ENCODE measurements at regions not wholly inside any gene's neighbourhood (a gene's known extent, or its start where the extent isn't known, plus 50 kb on each side); places are given as distances from the start of the nearest gene placed in this dataset.

- H3K4me3 Mint-ChIP-seq = no peak overlapping the region
Measured at GRCh38 chr5:166910995-166911394, 1380.5 kb upstream of the WWC1 start.

GRCh38 chr5:166916021-166916420, 1375.4 kb upstream of the WWC1 start:
- H3K27me3 Mint-ChIP-seq = no peaks in the 10 kb centered on the region
- POLR2A ChIA-PET = no interaction called here

More at GRCh38 chr5:166910995-166911394, 1380.5 kb upstream of the WWC1 start:
- POLR2A ChIA-PET = no interaction called here
- DNase-seq (no peak), ATAC-seq (ENCODE audit: low read depth) (no peak)
- intact Hi-C loops (cut with micrococcal nuclease) = no loop called here
- H3K9me3 ChIP-seq (ENCODE audit: control extremely low read depth in 1 of 3, control insufficient read depth in 2 of 3, insufficient read depth in 1 of 3, low read length in 2 of 3) = peaks cover 0 to 3% (median 0%) of the 10 kb centered on the region in 3 donors
- no peak overlapping the region for H3K4me3 ChIP-seq (ENCODE audit: control extremely low read depth in 1 of 5, extremely low read depth in 1 of 5, insufficient read depth in 1 of 5, low read depth in 2 of 5, low read length in 4 of 5)
- no peaks in the 10 kb centered on the region for H3K36me3 ChIP-seq (replicated peaks in 1 of 2; ENCODE audit: control extremely low read depth in 1 of 2, control insufficient read depth in 1 of 2, extremely low read depth in 1 of 2, insufficient read depth in 2 of 2, low read length in 1 of 2)
- H4K20me1 ChIP-seq (ENCODE audit: control insufficient read depth, insufficient read depth, low read length, poor library complexity, severe bottlenecking) = no peaks in the 10 kb centered on the region
- CTCF ChIA-PET = no interaction called here
- H3K4me1 ChIP-seq (ENCODE audit: control insufficient read depth in 2 of 2, insufficient read depth in 2 of 2, low read length in 2 of 2) = no peaks in the 10 kb centered on the region
- no peak overlapping the region for H2AFZ ChIP-seq (ENCODE audit: insufficient read depth, low read depth, low read length, poor library complexity, severe bottlenecking)
- no peak overlapping the region for H3K4me2 ChIP-seq (replicated peaks; ENCODE audit: low read depth, low read length, poor library complexity, severe bottlenecking)
- Mint-ChIP-seq H3K4me1 (no peaks in the 10 kb centered on the region), H3K27me3 (no peaks in the 10 kb centered on the region), H3K9me3 (ENCODE audit: insufficient read depth) (no peaks in the 10 kb centered on the region), H3K27ac (no peak overlapping the region)
- no peaks in the 10 kb centered on the region for H3K79me2 ChIP-seq (ENCODE audit: control insufficient read depth, insufficient read depth, low read length)
- H3K27me3 ChIP-seq (replicated peaks in 1 of 4; ENCODE audit: control extremely low read depth in 1 of 4, control insufficient read depth in 3 of 4, insufficient read depth in 4 of 4, low read length in 3 of 4) = no peaks in the 10 kb centered on the region
- WGBS (ENCODE audit: insufficient coverage) = 68% methylated on average over 2 of the region's 3 CpGs
- no peak overlapping the region for H3K27ac ChIP-seq (ENCODE audit: low read length in 2 of 2)
- no peak overlapping the region for H3K9ac ChIP-seq (ENCODE audit: low read length)
- TF ChIP-seq EZH2 (IDR thresholded peaks at IDR 0.05; ENCODE audit: borderline replicate concordance, insufficient read depth, low read depth, low read length, poor library complexity, severe bottlenecking) (no peak), CTCF (IDR thresholded peaks at IDR 0.05) (no peak)

More at GRCh38 chr5:166916021-166916420, 1375.4 kb upstream of the WWC1 start:
- no peak for ATAC-seq (ENCODE audit: low read depth)
- TF ChIP-seq CTCF (IDR thresholded peaks at IDR 0.05) (no peak), EZH2 (IDR thresholded peaks at IDR 0.05; ENCODE audit: borderline replicate concordance, insufficient read depth, low read depth, low read length, poor library complexity, severe bottlenecking) (no peak)
- H3K4me1 Mint-ChIP-seq = no peaks in the 10 kb centered on the region
- H3K4me3 Mint-ChIP-seq = no peak overlapping the region
- CTCF ChIA-PET = no interaction called here
- intact Hi-C loops (cut with micrococcal nuclease) = no loop called here
- Histone ChIP-seq H3K27ac (ENCODE audit: low read length in 2 of 2) (no peak overlapping the region), H4K20me1 (ENCODE audit: control insufficient read depth, insufficient read depth, low read length, poor library complexity, severe bottlenecking) (no peaks in the 10 kb centered on the region), H3K9ac (ENCODE audit: low read length) (no peak overlapping the region), H3K4me3 (ENCODE audit: control extremely low read depth in 1 of 5, extremely low read depth in 1 of 5, insufficient read depth in 1 of 5, low read depth in 2 of 5, low read length in 4 of 5) (no peak overlapping the region), H3K9me3 (ENCODE audit: control extremely low read depth in 1 of 3, control insufficient read depth in 2 of 3, insufficient read depth in 1 of 3, low read length in 2 of 3) (peaks cover 0 to 5% (median 0%) of the 10 kb centered on the region in 3 donors), H2AFZ (ENCODE audit: insufficient read depth, low read depth, low read length, poor library complexity, severe bottlenecking) (no peak overlapping the region), H3K36me3 (replicated peaks in 1 of 2; ENCODE audit: control extremely low read depth in 1 of 2, control insufficient read depth in 1 of 2, extremely low read depth in 1 of 2, insufficient read depth in 2 of 2, low read length in 1 of 2) (no peaks in the 10 kb centered on the region), H3K27me3 (replicated peaks in 1 of 4; ENCODE audit: control extremely low read depth in 1 of 4, control insufficient read depth in 3 of 4, insufficient read depth in 4 of 4, low read length in 3 of 4) (no peaks in the 10 kb centered on the region), H3K4me2 (replicated peaks; ENCODE audit: low read depth, low read length, poor library complexity, severe bottlenecking) (no peak overlapping the region), H3K79me2 (ENCODE audit: control insufficient read depth, insufficient read depth, low read length) (no peaks in the 10 kb centered on the region), H3K4me1 (ENCODE audit: control insufficient read depth in 2 of 2, insufficient read depth in 2 of 2, low read length in 2 of 2) (no peaks in the 10 kb centered on the region)
- no peak for DNase-seq
- H3K9me3 Mint-ChIP-seq (ENCODE audit: insufficient read depth) = no peaks in the 10 kb centered on the region
- WGBS (ENCODE audit: insufficient coverage) = no CpG with 5 or more reads among the region's 4 CpGs
- no peak overlapping the region for H3K27ac Mint-ChIP-seq
